GM18519 (cell line): ENCODE measurements at regions not wholly inside any gene's neighbourhood (a gene's known extent, or its start where the extent isn't known, plus 50 kb on each side); places are given as distances from the start of the nearest gene placed in this dataset.
"Not testable (repeated sequence)": the region's sequence is repeated elsewhere in the genome, so short reads cannot be mapped to it uniquely, and the experiment has no call there.

ENCODE experiments used
- ATAC-seq: cut with Tn5 transposase; IDR thresholded peaks from one replicate; pipeline ENCODE4 v1.9.1; 2021; ENCODE audit warnings: mild to moderate bottlenecking, moderate library complexity; ENCODE audit not compliant: unreplicated experiment, low FRiP score

DNA sequence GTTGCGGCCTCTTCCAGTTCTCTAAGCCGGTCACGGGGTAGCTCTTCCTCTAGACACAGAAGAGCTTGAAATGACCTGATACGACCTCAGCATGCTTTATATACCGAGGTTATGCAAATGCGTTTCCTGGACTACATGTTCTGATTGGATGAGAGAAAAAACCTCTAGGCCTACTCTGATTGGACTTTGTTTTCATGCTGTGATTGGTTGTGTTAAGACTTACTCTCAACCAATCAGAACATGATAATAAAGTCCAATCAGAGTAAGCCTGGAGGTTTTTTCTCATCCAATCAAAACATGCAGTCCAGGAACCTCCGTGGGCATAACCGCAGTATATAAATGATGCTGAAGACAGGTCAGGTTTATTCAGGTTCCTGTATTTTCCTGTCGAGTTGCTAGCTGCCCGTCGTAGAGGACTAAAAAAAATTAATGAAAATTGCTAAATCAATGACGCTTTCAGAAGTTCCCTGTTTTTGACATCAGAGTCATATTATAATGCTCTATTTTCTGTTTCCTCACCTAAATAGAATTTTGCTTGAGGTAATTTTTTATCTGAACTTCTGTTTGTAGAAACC is 177.4 kb downstream of the POTEB3 start:
- ATAC-seq = no peak

DNA sequence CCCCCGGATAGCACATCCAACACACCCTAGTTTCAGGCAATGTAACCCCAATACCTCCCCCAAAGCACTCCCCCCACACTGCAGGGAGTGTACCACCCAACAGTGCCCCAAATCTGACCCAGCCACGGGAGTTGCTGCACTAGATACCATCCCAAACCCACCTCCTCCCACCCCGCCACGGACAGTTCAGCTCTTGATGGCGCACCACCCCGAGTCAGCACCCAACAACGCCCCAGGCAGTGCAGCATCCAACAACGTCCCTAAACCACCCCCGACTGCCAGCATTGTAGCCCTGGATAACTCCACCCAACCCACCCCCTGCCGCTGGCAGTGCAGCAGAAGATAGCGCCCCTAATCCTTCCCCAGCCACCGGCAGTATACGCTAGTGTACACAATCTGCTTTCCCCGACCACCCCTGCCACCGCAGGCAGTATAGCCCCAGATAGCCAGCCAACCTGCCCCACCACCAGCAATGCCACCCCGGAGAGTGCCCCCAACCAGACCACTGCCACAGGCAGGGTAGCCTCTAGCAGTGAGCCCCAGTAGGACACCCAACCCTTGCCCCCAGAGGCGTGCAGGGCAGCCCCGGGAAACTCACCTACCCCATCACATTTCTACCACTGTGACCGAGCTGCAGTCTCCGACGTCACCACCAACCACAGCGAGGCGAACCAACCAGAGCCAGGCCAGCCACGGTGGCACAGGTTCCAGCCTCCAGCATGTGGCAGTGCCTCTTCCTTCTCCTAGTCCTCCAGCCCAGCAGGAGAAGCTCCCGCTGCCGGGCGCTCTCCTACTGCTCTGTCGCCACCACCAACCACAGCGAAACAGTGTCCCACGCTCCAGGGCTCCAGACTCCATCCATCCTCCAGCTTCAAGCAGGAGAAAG is 178.1 kb downstream of the POTEB3 start:
- no peak for ATAC-seq

DNA sequence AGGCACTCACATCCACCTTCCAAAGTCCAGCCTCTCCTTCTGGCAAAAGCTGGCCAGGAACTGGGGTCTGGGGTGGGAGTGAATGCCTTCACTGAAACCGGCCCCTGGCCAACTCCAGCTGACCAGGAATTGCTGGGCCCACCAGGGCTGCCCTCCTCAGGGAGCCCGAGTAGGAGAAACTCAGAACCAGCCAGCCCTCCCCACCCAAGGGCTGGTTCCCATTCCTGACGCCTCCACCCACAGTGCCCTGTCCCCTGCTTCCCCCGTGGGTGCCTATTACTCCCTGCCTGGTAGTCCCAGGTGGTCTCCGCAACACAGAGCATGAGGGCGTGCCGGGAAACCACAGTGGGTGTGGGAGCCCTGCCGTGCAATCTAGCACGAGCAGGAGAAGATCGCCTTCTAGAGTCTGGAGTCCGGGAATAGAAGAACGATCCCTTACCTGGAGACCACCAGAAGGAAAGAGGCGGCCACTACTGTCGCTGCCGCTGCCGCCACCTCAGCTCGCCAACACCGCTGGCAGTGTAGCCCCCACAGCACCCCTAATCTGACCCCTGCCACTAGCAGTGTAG is 178.8 kb downstream of the POTEB3 start:
- no peak for ATAC-seq

DNA sequence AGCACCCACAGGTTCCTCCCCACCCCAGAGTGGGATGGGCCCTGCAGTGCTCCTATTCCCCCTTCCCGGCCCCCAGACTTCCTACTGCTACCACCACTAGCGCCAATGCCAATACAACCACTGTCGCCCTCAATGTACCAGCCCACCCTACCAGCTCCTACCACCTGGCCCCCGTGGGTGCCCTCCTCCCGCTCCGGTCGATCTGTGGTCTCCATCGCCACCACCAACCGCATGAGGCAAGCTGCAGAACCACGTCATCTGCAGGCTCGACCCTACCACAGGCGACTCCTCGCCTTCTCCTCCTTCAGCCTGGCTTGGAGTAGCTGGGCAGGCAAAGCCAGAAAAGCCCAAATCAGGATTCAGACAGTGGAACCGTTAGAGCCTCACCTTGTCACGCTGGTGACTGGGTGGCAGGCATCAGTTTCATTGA is 179.3 kb downstream of the POTEB3 start:
- no peak for ATAC-seq

DNA sequence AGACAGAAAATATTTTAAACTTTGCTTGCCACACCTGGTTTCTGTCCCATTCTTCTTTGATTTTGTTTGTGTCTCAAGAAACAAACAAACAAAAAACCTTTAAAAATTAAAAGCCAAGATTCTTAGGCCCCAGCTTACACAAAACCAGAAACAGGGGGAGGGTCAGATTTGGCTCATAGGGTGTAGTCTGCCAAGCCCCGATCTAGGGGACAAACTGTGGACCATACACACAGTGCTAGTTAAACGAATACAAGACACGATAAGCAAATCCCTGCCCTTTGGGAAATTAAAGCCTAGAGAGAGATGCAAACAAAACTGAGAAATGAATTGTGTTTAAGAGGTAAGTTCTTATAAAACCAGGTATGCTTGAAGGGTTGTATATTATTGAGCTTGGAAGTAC is 181.7 kb downstream of the POTEB3 start:
- not testable (repeated sequence) for ATAC-seq

DNA sequence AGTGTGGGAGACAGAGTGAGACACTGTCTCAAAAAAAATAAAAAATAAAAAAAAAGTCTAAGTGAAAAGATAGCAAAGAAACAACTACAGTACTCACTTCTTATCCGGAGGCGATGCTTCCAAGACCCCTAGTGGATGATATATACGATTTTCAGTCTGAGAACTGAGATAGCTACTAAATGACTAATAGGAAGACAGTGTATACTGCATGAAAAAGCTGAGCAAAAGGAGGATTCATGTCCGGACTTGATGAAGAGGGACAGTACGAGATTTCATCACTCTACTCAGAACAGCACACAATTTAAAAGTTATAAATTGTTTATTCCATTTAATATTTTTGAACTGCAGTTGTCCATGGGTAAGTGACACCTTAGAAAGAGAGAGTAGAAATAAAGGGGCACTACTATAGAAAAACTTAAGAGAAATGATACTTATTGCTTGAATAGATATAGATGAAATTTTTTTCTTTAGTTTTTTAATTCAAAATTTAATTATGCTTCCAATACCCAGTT is 190.7 kb downstream of the POTEB3 start:
- not testable (repeated sequence) for ATAC-seq
